GM12873 (cell line): ENCODE measurements at regions not wholly inside any gene's neighbourhood (a gene's known extent, or its start where the extent isn't known, plus 50 kb on each side); places are given as distances from the start of the nearest gene placed in this dataset.

ENCODE experiments used
- CTCF ChIP-seq: IDR thresholded peaks from 2 replicates; pipeline ENCODE4 v1.5.1; 2012; ENCODE audit warnings: low read depth, mild to moderate bottlenecking, moderate library complexity, low read length, control low read depth; ENCODE audit not compliant: insufficient read depth; ENCODE audit errors: missing control alignments

- TF ChIP-seq CTCF: peak; percentile 59
These were observed 122.6 kb upstream of the MCHR2 start for GRCh38 chr6:100116411-100117194.

GRCh38 chr6:100115407-100116101, 121.5 kb upstream of the MCHR2 start:
- TF ChIP-seq CTCF: no peak

- TF ChIP-seq CTCF: no peak
These were observed 119.0 kb upstream of the MCHR2 start for GRCh38 chr6:100112855-100113508.

GRCh38 chr6:100105919-100106529, 112.0 kb upstream of the MCHR2 start:
- TF ChIP-seq CTCF: no peak

GRCh38 chr6:100105138-100105537, 111.1 kb upstream of the MCHR2 start:
- TF ChIP-seq CTCF: no peak

- no peak for TF ChIP-seq CTCF
These were observed 109.9 kb upstream of the MCHR2 start for GRCh38 chr6:100103931-100104330.

- TF ChIP-seq CTCF: no peak
These were observed 109.2 kb upstream of the MCHR2 start for GRCh38 chr6:100103194-100103593.
